ENCODE measurements at regions not wholly inside any gene's neighbourhood (a gene's known extent, or its start where the extent isn't known, plus 50 kb on each side); places are given as distances from the start of the nearest gene placed in this dataset.

DNA sequence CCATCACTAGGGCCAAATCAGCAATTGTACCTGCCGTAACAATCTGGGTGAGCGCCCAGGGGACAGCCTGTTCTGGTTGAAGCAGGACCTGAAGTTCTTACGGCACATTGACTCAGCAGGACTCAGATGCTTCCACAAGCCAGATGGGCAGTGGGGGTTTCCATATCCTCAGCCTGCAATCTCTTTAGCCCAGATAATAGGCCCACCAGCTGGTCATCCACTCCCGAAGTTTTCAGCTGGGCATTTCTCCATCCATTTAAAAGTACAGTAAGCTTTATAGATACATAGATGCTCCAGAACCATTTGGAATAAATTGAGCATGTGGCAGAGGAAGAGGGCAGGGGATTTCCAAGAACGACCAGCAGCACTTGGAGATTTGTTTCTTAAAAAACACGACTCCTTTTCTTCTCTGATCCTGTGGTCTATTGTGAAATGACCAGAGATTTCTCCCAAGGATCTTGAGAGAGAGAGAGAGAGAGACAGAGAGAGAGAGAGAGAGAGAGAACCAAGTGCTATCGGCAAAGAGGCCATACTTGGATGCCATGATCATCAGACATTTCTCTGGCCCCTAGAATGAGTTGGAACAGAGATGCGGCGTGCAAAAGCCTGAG is 74.8 kb upstream of the PLXNC1 start:
- peak; percentile 70 for DNase-seq (ENCODE audit: low spot score)
- no peak overlapping the region for H3K4me3 ChIP-seq

DNA sequence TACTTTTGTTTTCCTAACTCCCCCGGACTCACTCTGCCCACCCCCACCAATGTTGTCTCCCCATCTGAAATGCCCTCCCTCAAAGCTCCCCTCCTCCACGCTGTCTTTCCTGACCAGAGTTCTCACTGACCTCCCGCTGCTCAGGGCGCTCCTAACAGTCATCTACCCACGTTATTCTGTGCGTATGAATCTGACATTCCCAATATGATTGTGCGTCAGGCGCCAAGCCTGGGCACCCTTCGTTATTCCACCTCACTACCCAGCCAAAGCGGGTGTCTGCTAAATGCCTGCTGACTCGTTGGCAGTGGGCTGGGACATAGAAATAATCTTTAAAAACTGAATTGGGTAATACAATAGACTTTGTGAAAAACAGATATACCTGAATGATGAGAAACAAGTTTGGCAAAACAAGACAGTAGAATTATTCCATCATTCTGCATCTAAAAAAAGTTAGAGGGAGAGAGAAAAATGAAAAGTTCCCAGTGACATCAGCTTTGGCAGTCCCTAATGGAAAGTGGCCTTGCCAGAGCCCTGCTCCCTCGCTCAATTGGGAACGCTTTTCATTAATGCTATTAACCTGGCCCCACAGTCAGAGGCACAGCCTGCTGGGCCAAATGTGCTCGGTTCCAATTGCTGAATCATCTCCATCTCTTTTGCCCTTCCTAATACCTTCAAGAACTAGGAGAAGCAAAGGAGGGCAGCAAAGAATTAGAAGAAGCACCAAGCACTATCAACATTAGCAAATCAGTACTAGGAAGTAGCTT is 74.0 kb upstream of the PLXNC1 start:
- Histone ChIP-seq H3K36me3 (no peaks in the 10 kb centered on the region), H3K4me3 (no peak overlapping the region), H3K4me1 (peaks cover 0 to 17% of the 10 kb centered on the region in 2 donors), H3K9me3 (no peaks in the 10 kb centered on the region), H3K27me3 (no peaks in the 10 kb centered on the region), H3K27ac (peak overlapping the region; percentile 68 to 84)
- peak; percentile 86 for DNase-seq (ENCODE audit: low spot score)
- TF ChIP-seq, protein P1, sequence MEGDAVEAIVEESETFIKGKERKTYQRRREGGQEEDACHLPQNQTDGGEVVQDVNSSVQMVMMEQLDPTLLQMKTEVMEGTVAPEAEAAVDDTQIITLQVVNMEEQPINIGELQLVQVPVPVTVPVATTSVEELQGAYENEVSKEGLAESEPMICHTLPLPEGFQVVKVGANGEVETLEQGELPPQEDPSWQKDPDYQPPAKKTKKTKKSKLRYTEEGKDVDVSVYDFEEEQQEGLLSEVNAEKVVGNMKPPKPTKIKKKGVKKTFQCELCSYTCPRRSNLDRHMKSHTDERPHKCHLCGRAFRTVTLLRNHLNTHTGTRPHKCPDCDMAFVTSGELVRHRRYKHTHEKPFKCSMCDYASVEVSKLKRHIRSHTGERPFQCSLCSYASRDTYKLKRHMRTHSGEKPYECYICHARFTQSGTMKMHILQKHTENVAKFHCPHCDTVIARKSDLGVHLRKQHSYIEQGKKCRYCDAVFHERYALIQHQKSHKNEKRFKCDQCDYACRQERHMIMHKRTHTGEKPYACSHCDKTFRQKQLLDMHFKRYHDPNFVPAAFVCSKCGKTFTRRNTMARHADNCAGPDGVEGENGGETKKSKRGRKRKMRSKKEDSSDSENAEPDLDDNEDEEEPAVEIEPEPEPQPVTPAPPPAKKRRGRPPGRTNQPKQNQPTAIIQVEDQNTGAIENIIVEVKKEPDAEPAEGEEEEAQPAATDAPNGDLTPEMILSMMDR (IDR thresholded peaks at IDR 0.05), result no peak

More for the DNA sequence above, 74.8 kb upstream of the PLXNC1 start:
- H3K4me1 ChIP-seq, result peaks cover 0 to 17% of the 10 kb centered on the region in 2 donors
- H3K36me3 ChIP-seq, result no peaks in the 10 kb centered on the region
- TF ChIP-seq, protein P1 (IDR thresholded peaks at IDR 0.05), result no peak
- H3K27me3 ChIP-seq, result no peaks in the 10 kb centered on the region
- H3K27ac ChIP-seq, result peak overlapping the region; percentile 68 to 84
- peaks cover 0 to 3% of the 10 kb centered on the region in 2 donors for H3K9me3 ChIP-seq

DNA sequence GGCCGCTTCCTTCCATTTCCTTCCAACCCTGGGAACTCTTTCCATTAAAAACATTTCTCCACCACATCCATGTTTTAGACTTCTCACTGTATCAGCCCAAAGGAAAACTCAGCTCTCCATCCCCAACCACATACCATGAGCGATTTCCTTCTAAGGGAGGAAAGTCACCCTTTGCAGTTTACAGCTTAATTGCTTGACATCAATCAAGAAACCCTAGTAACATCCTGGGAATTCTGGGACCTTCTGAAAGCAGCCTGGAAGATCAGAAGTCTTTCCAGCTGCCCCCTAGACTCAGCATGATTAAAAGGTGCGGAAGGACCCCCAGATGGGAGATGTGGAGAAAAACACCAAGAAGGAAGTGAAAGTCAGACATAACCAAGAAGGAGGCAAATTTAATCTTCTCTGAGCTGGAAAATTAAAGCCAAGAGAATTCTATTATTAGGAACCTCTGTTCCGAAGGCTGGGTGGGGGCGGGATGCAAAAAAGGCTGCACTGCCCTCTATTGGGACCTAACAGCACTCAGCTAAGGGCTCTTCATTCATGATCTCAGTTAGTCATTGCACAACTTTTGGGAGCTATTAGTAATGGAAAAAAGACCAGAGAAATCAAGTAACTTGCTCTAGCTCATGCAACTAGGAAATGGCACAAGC is 73.3 kb upstream of the PLXNC1 start:
- Histone ChIP-seq H3K27me3 (no peaks in the 10 kb centered on the region), H3K27ac (peak overlapping the region; percentile 68 to 84), H3K4me1 (peaks cover 0 to 17% of the 10 kb centered on the region in 2 donors), H3K4me3 (no peak overlapping the region), H3K9me3 (no peaks in the 10 kb centered on the region), H3K36me3 (no peaks in the 10 kb centered on the region)
- TF ChIP-seq, protein P1 (IDR thresholded peaks at IDR 0.05), result peak; percentile 52 to 83
- peak; percentile 86 for DNase-seq (ENCODE audit: low spot score)

DNA sequence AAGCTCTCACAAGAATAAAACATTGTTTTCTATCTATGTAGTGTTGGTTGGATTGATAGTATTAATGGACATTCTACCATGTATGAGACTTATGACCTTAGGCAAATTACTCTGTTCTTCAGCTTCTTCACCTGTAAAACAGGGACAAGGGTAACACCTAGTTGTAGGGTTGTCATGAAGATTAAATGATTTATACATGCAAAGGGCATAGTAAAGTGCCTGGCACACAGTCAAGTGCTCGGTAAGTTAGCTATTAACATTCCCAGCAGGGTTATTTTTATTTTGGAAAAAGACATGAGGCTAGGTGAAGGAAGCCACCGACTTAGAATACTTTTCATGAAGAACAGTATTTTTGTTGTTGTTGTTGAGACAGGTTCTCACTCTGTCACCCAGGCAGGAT is 71.2 kb upstream of the PLXNC1 start:
- TF ChIP-seq, protein P1 (IDR thresholded peaks at IDR 0.05), result no peak
- Histone ChIP-seq H3K27me3 (no peaks in the 10 kb centered on the region), H3K4me3 (no peak overlapping the region), H3K9me3 (no peaks in the 10 kb centered on the region), H3K27ac (no peak overlapping the region), H3K36me3 (no peaks in the 10 kb centered on the region), H3K4me1 (peaks cover 0 to 17% of the 10 kb centered on the region in 2 donors)
- no peak for DNase-seq (ENCODE audit: low spot score)

DNA sequence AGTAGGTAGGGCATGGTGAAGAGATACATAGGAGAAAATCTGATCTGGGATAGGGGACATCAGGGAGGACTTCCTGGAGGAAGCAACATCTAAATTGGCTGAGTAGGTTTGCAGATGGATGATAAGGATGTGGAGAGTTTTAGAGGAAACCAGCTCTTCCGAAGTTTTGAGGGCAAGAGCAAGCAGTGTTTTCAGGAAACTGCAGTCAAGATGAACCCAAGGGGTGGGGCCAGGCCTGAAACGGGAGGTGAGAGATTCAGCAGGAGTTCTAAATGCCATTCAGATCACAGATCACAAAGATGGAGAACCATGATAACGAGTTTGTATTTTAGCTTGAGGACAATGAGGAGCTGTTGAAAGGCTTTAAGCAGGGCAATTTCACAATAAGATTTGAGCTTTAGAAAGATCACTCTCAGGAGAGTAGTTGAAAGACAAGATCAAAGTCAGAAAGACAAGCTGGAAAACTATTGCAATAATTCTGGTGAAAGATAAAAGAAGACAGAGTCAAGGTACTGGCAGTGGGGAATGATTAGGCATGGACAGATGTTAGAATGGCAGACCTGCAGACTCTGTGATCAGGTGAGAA is 70.1 kb upstream of the PLXNC1 start:
- Histone ChIP-seq H3K36me3 (no peaks in the 10 kb centered on the region), H3K9me3 (no peaks in the 10 kb centered on the region), H3K27ac (no peak overlapping the region), H3K27me3 (no peaks in the 10 kb centered on the region), H3K4me1 (peaks cover 0 to 17% of the 10 kb centered on the region in 2 donors), H3K4me3 (no peak overlapping the region)
- no peak for DNase-seq (ENCODE audit: low spot score)
- TF ChIP-seq, protein P1 (IDR thresholded peaks at IDR 0.05), result no peak
